ENCODE measurements at regions not wholly inside any gene's neighbourhood (a gene's known extent, or its start where the extent isn't known, plus 50 kb on each side); places are given as distances from the start of the nearest gene placed in this dataset.

DNA sequence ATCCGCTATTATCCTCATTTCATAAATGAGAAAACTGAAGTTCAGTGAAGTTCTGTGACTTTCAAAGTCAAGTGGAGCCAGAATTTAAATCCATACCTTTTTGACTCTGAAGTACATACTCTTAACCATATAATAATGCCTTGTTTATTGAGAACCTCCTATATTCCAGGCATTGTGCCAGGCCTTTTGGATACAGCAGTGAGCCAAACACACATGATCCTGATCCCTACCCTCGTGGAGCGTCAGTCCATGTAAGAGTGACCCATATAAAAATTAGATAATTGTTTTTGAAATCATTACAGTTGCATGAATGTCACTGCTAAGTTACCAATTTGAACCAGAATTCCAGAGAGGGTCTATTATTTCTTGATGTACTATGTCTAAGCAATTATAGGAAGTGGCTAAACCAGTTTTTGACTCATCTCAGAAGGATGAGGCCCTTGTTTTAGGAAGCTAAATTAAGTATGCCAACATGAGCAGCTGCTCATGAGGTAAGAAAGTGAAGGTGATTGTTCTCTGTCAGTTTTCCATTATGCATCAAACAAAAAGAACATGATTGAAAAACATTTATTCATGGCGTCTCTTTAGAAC, 289.5 kb downstream of the GLUD2 start:
- TF ChIP-seq, protein P1, sequence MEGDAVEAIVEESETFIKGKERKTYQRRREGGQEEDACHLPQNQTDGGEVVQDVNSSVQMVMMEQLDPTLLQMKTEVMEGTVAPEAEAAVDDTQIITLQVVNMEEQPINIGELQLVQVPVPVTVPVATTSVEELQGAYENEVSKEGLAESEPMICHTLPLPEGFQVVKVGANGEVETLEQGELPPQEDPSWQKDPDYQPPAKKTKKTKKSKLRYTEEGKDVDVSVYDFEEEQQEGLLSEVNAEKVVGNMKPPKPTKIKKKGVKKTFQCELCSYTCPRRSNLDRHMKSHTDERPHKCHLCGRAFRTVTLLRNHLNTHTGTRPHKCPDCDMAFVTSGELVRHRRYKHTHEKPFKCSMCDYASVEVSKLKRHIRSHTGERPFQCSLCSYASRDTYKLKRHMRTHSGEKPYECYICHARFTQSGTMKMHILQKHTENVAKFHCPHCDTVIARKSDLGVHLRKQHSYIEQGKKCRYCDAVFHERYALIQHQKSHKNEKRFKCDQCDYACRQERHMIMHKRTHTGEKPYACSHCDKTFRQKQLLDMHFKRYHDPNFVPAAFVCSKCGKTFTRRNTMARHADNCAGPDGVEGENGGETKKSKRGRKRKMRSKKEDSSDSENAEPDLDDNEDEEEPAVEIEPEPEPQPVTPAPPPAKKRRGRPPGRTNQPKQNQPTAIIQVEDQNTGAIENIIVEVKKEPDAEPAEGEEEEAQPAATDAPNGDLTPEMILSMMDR (IDR thresholded peaks at IDR 0.05) = no peak
- no peak for TF ChIP-seq EZH2 (IDR thresholded peaks at IDR 0.05; ENCODE audit: borderline replicate concordance, insufficient read depth, low read depth, low read length, poor library complexity, severe bottlenecking)

Data from B cell (primary cell).